H1 (cell line): ENCODE measurements at regions not wholly inside any gene's neighbourhood (a gene's known extent, or its start where the extent isn't known, plus 50 kb on each side); places are given as distances from the start of the nearest gene placed in this dataset.

Experiments used
- CHD2 ChIP-seq: IDR thresholded peaks from 2 replicates; pipeline ENCODE4 v1.6.1; 2012; ENCODE audit warnings: low read length, improper control_type of control experiment
- SP4 ChIP-seq: IDR thresholded peaks from 2 replicates; pipeline ENCODE4 v1.6.1; 2012; ENCODE audit warnings: low read length, inconsistent platforms
- TCF12 ChIP-seq: IDR thresholded peaks from 2 replicates; pipeline ENCODE4 v1.6.1; 2011; ENCODE audit warnings: low read depth, mild to moderate bottlenecking, low read length

- TF ChIP-seq TCF12 (no peak), CHD2 (no peak), SP4 (no peak)
Measured at GRCh38 chr4:3706111-3706511, 60.1 kb upstream of the ADRA2C start (continued).
